ENCODE measurements at regions not wholly inside any gene's neighbourhood (a gene's known extent, or its start where the extent isn't known, plus 50 kb on each side); places are given as distances from the start of the nearest gene placed in this dataset.

DNA sequence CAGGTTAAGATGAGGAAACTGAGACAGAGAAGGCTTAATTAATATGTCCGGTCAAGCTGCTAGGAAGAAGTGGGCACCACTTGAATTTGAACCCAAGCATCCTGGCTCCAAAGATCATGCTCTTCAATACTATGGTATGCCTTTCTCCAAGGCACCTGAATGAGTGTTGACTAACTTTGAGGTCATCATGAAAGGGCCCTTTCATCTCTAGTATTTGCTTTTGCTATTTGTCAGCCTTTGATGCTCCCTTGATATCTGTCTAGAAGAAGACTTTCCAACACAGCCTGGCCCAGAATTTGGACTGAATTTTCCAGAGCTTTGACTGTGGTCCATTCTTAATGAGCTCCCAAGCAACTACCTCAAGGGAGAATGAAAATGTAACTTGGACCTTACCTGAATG is 179.1 kb upstream of the DKK2 start:
- in situ Hi-C loops (cut with HindIII; ENCODE audit: low pct_ligation_motif_present, low pct_unique_long_range_greater_than_20kb, low sequenced_read_pairs), result no loop called here

DNA sequence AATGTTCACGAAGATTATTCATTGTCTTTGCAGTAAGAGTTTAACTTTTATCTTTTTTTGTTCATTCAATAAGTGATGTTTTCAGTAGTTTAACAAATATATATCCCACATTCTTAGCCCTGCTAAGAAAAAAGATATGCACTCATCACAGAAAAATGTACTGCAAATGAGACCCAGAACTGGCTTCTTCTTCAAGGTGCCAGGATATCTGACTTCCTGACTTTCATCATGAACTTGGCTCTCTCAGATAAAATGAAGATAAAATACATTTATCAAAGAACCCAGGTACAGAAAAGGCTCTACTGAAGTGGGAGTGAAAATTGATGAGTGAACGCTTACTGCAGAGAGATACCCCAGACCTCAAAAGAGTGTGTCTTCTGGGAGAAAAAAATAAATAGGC is 177.8 kb upstream of the DKK2 start:
- DNase-seq, result no peak
- in situ Hi-C loops (cut with HindIII; ENCODE audit: low pct_ligation_motif_present, low pct_unique_long_range_greater_than_20kb, low sequenced_read_pairs), result no loop called here

More for the DNA sequence above, 179.1 kb upstream of the DKK2 start:
- DNase-seq, result no peak

DNA sequence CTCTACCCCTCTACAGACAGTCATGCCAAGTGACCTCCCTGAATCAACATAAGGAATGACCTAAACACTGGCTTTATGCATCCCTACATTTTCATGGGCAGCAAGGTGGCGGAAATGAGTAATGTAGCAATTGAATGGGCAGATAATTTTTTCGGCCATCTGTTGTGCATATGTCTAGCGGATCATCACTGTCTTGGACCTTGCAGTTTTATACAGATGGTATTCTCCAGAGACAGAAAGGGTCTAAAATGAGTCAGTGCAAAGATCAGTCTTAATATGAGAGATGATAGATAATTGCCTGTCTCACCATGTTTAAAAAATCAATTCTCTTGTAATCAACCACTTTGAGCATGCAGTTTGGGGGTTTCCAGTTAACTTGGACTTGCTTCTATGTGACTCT is 177.3 kb upstream of the DKK2 start:
- DNase-seq, result no peak

DNA sequence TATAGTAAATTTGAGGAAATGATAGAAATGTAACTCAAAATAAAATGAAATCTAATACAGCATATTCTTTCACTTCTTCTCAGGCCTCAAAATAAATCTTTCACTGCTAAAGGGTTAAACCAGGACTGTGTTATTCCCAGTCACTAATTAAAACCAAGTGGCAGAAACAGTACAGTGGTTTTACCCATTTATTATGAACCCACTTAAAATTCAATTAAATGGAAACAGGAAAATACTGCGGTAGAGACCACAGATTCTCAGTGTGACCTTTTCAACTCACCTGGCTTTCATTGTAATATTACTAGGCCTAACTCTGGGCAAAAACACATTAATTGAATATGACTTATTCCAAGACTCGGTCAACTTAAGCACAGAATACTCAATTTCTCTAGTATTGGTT is 176.5 kb upstream of the DKK2 start:
- no peak for DNase-seq
- in situ Hi-C loops (cut with HindIII; ENCODE audit: low pct_ligation_motif_present, low pct_unique_long_range_greater_than_20kb, low sequenced_read_pairs), result no loop called here

More for the DNA sequence above, 177.3 kb upstream of the DKK2 start:
- in situ Hi-C loops (cut with HindIII; ENCODE audit: low pct_ligation_motif_present, low pct_unique_long_range_greater_than_20kb, low sequenced_read_pairs), result no loop called here

DNA sequence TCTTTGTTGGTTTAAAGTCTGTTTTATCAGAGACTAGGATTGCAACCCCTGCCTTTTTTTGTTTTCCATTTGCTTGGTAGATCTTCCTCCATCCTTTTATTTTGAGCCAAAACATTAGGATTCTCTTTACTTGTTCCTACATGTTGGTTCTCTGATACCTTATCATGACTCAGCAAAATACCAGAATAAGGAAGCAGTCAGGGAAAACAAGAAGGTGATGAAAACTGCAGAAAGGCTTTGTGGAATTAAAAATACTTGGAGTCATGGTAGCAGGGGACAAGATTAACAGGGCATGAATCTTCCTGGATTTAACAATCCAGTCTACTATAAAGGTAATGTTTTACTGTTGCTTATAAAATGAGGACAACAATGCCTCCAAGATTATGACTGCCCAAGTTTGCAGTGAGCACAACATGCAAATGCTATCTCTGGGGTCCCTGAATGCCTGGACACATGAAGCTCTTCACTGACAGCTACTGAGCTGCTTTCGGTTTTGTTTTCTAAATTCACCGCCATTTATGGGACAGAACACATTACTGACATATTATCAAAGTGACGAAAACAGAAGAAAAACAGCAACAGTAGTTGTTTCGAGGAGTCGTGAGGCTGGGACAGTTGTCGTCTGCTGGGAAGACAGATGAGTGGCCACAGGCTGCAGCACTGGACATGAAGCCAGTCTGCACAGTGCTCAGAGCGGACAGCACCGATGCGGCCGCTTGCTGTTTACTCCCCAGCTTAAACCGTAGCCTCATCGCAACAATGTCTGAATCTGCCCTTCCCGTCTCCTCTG is 174.5 kb upstream of the DKK2 start:
- no peak for DNase-seq
- in situ Hi-C loops (cut with HindIII; ENCODE audit: low pct_ligation_motif_present, low pct_unique_long_range_greater_than_20kb, low sequenced_read_pairs), result no loop called here

DNA sequence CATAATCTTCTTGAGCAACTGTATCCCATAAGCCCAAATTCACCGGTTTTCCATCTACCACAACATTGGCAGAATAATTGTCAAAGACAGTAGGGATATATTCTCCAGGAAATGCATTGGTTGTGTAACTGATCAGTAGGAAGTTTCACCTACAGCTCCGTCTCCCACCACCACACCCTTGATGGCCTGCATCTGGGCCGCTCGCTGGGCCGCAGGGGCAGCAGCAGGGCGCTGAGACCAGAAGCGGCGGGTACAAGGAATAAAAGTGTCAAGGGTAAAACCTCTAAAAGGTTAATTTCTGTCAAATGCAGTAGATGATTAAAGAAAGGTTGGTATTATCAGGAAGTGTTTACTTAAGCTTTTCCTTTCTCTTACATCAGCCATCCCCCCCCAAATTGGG is 167.6 kb upstream of the DKK2 start:
- in situ Hi-C loops (cut with HindIII; ENCODE audit: low pct_ligation_motif_present, low pct_unique_long_range_greater_than_20kb, low sequenced_read_pairs), result no loop called here
- no peak for DNase-seq

DNA sequence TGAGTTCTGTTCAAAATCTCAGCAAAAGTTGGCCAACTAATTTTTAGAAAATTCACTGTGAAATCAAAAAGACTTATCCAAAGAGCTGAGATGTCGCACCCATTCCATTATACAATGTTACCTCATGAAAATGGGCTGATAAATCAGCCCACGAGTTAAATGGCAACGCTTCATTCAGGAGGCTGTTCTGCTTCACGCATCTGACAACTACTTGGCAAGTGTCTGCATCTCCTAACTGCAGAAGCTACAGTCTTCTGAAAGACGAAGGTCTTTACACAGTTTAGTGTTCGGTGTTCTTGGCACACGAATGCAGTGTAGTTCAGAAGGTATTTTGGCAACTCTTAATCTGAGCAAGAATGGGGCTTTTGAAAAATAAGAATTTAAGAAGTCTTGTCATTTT is 166.6 kb upstream of the DKK2 start:
- no peak for DNase-seq
- in situ Hi-C loops (cut with HindIII; ENCODE audit: low pct_ligation_motif_present, low pct_unique_long_range_greater_than_20kb, low sequenced_read_pairs), result no loop called here

DNA sequence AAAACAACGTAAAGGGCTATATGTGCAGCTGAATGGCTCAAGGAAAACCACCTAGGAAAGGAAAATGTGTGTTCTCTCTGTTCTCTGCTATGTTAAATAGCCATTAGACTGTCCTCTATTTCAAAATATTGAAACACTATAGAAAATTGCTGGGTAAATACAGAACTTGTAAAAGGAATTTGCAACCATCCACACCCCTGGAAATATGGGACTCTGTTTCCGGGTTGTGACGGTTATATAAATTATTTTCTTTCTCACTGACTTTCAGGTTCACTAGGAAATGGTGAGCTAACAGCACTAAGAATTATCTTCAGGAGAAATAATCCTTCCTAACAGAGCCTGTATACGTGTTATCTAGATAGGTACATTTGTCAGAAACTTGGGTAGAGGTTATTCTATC is 161.0 kb upstream of the DKK2 start:
- no peak for DNase-seq
- in situ Hi-C loops (cut with HindIII; ENCODE audit: low pct_ligation_motif_present, low pct_unique_long_range_greater_than_20kb, low sequenced_read_pairs), result no loop called here

DNA sequence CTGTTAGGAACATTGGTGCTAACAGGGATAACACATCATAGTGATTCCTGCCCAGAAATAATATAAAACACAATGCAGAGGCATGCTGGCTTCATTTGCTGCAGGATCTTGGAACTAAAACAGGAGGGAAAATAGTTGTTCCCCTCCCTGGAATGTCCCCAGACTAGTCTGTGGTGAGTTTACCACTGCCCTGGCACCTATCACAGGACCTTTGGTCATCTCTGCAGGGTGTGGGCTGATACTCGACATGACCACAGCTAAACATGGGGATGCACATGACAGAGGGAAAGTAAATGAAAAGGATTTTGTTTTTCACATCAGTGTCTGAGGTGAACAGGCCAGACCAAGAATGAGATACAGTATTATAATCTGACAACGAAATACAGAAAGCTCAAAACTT is 160.2 kb upstream of the DKK2 start:
- in situ Hi-C loops (cut with HindIII; ENCODE audit: low pct_ligation_motif_present, low pct_unique_long_range_greater_than_20kb, low sequenced_read_pairs), result no loop called here

DNA sequence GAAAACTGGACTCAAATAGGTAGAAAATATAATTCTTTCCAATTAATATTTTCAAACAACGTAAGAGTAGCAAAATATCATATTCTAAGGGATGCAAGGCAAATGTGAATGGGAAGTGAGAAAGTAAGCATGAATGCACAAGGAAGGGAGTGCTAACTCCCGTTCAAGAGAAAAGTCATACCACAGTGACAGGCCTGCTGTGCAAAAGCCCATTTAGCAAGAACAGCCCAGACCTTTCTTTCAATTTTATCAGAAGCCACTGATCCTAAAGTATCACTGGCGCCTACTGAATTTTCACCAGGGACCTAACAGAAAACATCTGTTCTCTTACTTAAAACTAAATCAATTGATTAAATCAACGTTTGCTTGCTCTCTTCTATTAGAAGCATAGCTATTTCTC is 157.9 kb upstream of the DKK2 start:
- no peak for DNase-seq
- in situ Hi-C loops (cut with HindIII; ENCODE audit: low pct_ligation_motif_present, low pct_unique_long_range_greater_than_20kb, low sequenced_read_pairs), result no loop called here

More for the DNA sequence above, 160.2 kb upstream of the DKK2 start:
- DNase-seq, result no peak

DNA sequence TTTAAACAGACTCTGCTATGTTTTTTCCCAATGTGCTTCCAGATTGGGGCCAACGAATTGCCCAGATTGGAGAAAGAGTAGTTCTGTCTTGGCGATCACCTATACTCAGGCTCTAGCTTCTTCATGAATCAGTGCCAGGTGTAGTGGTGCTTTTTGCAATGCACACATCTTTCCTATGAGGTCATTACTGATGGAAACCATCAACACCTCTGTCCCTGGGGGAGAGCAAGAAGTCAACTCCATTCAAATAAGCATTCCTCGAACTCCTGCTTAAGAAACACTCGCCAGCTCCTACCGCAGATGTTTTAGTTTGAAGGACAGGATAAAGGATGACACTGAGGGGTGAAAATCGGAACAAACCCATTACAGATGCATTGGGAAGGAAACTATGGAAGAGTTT is 156.5 kb upstream of the DKK2 start:
- DNase-seq, result no peak
- in situ Hi-C loops (cut with HindIII; ENCODE audit: low pct_ligation_motif_present, low pct_unique_long_range_greater_than_20kb, low sequenced_read_pairs), result no loop called here

DNA sequence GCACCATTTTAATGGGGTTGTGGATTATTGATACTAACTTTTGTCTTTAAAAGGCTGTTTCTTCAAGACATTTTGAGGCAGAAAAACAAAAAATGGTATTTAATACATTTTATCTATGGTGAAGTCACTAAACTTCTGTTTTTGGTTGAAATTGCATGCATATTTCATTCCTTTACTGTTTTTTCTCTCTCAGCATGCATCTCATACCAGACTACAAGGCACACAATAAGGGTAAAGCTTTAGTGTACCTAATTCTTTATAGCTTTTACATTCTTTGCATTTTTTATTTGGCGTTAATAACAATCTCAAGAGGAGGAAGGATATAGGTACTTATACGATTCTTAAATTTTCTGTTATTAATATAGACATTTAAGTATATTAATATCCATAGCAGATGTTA is 151.0 kb upstream of the DKK2 start:
- DNase-seq, result no peak
- in situ Hi-C loops (cut with HindIII; ENCODE audit: low pct_ligation_motif_present, low pct_unique_long_range_greater_than_20kb, low sequenced_read_pairs), result no loop called here

DNA sequence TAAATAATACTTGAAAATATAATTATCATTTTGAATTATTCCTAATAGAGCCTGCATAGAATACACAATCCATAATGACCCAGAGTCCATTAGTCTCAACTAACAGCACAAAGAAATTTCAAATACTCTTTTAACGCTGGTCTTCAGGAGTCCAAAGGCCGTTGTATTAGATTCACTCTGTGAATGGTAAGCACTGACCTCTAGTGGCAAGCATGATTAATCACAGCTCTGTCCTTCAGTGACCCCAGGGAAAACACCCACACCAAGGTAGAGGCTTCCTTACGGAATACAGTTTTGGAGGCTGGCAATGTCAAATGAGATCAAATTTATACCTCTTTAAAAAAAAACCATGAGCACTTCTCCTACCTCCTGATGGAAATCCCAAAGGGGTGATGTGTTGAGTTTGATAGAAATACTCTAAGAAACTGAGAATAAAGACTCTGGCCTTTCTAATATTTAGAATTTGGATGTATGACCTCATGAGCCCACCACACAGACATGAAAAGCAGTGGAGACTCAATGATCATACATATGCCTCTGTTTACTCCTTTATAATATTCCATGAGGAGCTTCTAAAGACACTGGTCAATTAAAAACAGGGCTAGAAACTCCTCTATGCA is 147.2 kb upstream of the DKK2 start:
- peak; percentile 55 for DNase-seq
- in situ Hi-C loops (cut with HindIII; ENCODE audit: low pct_ligation_motif_present, low pct_unique_long_range_greater_than_20kb, low sequenced_read_pairs), result no loop called here

DNA sequence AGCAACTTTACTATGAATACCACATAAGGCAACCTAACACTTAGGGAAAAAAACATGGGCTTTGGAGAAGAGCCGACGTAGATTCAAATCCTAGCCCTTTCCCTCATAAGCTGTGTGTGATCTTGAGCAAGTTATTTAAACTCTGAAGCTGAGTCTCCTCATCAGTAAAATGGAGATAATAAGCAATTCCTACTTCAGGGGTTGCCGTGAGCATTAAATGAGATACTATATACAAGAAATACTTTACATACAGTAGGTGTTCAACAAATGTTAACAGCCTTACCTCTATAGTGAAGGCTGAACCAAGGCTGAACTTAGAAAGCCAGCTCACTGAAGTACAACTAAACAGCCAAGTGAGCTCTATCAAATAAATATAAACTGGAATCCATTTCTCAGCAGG is 146.2 kb upstream of the DKK2 start:
- in situ Hi-C loops (cut with HindIII; ENCODE audit: low pct_ligation_motif_present, low pct_unique_long_range_greater_than_20kb, low sequenced_read_pairs), result no loop called here
- no peak for DNase-seq

DNA sequence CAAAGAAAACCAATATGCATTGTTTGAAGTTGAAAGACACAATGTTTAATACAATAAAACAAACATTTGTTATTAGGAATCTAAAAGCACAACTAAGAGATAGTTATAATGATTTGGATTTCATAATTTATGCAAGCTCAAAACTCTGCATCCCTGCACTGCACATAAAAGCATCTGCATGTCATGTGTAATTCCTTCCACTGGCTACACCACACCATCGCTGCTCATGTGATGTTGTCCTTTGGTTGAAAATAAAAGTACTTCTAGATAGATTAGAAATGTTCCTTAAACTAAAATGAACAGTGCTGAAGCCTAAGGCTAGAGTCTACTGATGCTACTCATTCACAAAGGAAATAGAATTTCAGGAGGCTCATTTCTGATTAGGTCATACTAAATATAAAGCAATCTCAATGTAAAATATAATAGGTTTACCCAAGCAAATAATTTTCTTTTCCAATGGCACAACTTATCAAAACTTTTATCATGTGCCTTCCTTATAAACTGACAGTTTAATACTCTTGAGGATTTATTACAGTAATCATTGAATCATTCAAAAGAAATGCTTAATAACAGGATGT is 130.8 kb upstream of the DKK2 start:
- in situ Hi-C loops (cut with HindIII; ENCODE audit: low pct_ligation_motif_present, low pct_unique_long_range_greater_than_20kb, low sequenced_read_pairs), result no loop called here
- no peak for DNase-seq

DNA sequence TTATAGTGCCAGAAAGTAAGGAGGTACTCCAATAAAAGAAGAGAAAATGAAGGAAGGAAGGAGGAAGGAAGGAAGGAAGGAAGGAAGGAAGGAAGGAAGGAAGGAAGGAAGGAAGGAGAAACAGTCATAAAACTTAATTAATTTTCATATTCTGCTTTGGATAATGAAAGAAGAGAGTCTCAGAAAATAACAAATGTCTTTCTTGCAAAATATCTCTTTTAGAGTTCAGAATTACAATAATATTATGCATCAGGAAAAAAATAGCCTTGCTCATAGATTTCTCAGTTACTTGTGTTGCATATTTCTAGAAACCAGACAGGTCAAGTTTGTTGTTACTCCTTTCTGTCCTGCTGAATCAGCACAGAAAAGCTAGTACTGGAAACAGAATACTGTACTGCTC is 130.1 kb upstream of the DKK2 start:
- in situ Hi-C loops (cut with HindIII; ENCODE audit: low pct_ligation_motif_present, low pct_unique_long_range_greater_than_20kb, low sequenced_read_pairs), result no loop called here
- no peak for DNase-seq

DNA sequence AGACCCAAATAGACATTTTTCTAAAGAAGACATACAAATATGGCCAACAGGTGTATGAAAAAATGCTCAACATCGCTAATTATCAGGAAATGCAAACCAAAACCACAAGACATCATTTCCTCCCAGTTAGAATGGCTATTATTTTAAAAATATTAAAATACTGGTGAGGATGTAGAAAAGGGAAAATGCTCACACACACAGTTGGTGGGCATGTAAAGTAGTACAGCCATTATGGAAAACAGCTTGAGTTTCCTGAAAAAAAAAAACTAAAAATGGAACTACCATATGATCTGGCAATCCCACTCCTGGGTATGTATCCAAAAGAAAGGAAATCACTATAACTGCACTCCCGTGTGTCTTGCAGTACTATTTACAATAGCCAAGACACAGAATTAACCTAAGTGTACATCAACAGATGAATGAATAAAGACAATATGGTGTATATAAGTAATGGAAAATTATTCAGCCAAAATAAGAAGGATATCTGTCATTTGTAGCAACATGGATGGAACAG is 128.9 kb upstream of the DKK2 start:
- no peak for DNase-seq
- in situ Hi-C loops (cut with HindIII; ENCODE audit: low pct_ligation_motif_present, low pct_unique_long_range_greater_than_20kb, low sequenced_read_pairs), result no loop called here

DNA sequence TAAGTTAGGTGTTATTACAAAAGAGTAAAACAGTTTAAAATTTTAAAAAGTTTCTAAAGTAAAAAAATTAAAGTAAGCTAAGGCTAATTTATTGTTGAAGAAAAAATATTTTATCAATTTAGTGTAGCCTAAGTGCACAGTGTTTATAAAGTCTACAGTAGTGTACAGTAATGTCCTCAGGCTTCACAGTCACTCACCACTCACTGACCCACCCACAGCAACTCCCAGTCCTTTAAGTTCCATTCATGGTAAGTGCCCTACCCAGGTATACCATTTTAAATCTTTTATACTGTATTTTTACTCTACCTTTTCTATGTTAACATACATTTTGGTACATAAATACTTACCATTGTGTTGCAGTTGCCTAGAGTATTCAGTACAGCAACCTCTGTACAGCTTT is 120.3 kb upstream of the DKK2 start:
- DNase-seq, result no peak
- in situ Hi-C loops (cut with HindIII; ENCODE audit: low pct_ligation_motif_present, low pct_unique_long_range_greater_than_20kb, low sequenced_read_pairs), result no loop called here

DNA sequence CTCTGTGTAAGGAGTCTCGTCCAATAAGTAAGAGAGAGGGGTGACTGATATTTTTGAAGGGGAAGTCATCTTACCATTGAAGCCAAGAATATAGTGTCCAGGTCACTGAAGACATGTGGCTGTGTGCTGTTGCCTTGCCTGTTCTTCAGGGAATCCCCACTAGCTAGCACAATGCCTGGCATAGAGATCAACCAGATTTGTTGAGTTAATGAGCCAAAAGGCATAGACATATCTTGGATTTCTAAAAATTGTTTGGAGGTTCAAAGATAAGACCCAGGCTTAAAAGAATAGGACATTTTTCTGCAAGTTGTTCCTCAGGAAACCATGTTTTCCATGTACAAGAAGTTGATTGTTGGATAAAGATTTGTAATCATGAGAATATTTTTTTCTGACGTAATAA is 119.3 kb upstream of the DKK2 start:
- in situ Hi-C loops (cut with HindIII; ENCODE audit: low pct_ligation_motif_present, low pct_unique_long_range_greater_than_20kb, low sequenced_read_pairs), result no loop called here
- no peak for DNase-seq

DNA sequence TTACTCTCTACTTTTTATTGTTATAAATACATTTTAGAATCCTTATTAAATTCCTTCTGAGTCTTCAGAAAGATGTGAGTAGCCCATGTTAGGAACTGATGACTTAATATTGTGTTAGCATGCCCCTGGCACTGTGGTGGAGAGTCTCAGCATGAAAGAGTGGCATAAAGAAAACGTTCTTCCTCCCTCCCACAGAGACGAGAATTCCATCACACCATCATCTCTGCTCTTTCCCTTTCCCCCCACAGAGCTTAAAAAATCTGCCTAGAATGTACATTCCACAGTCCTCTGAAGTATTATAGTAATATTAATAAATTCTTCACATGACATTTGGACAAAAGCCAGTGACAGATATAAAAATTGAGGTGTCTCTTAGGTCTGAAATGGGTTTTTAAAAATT is 117.8 kb upstream of the DKK2 start:
- in situ Hi-C loops (cut with HindIII; ENCODE audit: low pct_ligation_motif_present, low pct_unique_long_range_greater_than_20kb, low sequenced_read_pairs), result no loop called here
- DNase-seq, result no peak

All from ACHN (cell line).